NCI-H146 treated with DMSO at 0.1 percent for 48 hours (cell line): ENCODE measurements at regions not wholly inside any gene's neighbourhood (a gene's known extent, or its start where the extent isn't known, plus 50 kb on each side); places are given as distances from the start of the nearest gene placed in this dataset.

Experiments used
- DNase-seq: peaks from one replicate; lab custom pipeline; 2025; ENCODE audit not compliant: unreplicated experiment; lab: John Stamatoyannopoulos, UW

- no peak for DNase-seq
Measured at GRCh38 chr2:172230332-172230888, 127.7 kb upstream of the DLX2 start.

GRCh38 chr2:172230889-172231401, 128.2 kb upstream of the DLX2 start:
- no peak for DNase-seq

DNA sequence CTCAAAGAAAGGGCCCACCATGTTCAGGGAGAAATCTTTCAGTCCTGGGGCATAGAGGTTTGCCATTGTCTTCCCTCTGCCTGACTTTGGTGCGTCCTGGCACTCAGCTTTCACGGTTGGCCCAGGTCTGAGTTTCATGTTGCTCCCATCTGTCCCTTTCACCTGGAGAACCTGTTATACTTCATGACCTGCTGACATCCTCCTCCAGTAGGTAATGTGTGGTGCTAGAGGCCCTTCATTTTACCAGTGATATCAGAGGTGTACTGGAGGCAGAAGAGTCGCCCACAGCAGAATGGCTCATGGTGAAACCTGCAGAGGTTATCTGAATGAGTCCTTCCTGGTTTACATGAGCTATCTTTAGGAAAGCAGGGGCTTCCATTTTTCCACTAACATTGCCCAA, 128.8 kb upstream of the DLX2 start:
- no peak for DNase-seq

GRCh38 chr2:172232708-172233396, 130.2 kb upstream of the DLX2 start:
- DNase-seq: peak; percentile 9

DNA sequence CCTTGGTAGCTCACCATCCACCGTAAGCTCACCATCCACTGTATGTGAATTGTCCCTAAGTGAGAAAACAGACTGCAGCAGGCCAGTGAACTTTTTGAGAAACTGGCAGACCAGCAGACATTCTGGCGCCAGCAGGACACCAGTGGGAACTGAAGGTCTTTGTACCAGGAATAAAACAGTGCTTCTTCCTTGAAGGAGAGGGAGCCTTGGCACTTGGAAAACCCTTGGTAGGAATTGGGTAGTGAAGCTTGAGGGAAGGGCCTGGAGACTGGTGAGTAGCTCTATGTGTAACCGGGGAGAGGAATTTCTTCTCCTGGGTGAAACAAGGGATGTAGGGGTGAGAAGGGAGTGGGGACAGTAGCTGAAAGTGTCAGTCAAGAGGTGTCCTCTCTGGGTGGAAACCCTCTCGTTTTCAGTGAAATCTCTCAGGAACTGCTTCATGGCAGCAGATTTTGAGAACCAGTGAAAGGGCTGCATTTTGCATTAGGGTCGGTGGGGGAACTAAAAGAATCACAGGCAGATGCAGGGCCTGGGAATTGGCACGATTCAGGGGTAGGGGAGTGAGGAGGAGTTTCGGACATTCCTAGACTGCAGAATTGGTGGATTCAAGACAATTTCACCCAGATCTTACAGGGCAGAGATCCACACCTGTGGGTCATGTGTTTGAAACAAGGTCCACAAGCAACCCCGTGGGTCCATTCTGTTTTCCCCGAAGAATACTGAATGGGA, 131.5 kb upstream of the DLX2 start:
- DNase-seq: no peak

- DNase-seq: peak; percentile 95
Measured at GRCh38 chr2:172234716-172235691, 132.3 kb upstream of the DLX2 start.

GRCh38 chr2:172239944-172240590, 137.4 kb upstream of the DLX2 start:
- no peak for DNase-seq

DNA sequence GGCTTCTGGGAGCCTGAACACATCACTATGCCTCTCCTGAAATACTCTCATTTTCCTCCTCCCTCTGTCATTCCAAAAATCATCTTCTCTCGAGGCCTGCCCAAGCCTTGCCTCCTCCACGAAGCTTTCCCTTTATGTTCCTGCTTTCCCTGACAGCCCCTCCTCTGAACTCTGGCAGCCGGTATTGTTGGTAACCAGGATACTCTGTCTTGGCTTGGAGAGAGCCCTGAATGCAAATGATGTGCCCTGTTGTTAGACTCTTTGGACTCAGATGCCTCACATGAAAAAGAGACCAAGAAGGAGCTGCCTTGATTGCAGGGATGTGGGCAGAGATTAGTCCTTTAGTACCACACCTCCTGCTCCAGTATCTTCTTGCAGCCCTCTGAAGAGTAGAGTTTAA, 138.5 kb upstream of the DLX2 start:
- no peak for DNase-seq

- DNase-seq: no peak
Measured at GRCh38 chr2:172242471-172242870, 139.8 kb upstream of the DLX2 start.

DNA sequence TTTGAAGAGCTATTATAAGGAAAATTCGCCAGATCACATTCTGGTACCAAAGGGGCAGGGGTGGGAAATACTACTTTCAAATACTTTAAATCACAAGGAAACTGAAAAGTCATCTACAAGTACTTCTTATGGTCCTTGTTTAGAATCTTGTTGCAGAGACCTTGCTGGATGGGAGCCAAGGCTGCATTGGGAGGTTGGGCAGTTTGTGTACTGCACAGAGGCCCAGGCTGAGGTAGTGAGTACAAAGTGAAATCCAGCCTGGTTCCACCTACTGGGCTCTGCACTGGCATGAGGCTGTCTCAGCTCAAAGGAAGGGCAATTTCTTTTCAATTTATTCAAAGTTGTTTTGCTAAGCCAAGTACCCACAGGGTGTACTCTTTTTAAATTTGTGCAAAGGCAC, 140.3 kb upstream of the DLX2 start:
- no peak for DNase-seq

- no peak for DNase-seq
Measured at GRCh38 chr2:172244419-172245130, 141.9 kb upstream of the DLX2 start.

DNA sequence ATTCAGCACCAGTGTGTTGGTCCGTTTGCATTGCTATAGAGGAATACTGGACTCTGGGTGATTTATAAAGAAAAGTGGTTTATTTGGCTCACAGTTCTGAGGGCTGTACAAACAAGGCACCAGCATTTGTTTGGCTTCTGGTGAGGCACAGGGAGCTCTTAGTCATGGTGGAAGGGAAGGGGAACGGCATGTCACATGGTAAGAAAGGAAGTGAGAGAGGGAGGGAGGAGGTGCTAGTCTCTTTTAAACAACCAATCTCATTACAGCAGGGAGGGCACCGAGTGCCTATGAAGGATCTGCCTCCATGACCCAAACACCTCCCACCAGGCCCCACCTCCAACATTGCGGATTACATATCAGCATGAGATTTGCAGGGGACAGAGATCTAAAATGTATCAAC, 143.9 kb upstream of the DLX2 start:
- peak; percentile 84 for DNase-seq

GRCh38 chr2:172247203-172247602, 144.5 kb upstream of the DLX2 start:
- DNase-seq: peak; percentile 69

- DNase-seq: no peak
Measured at GRCh38 chr2:172248381-172248780, 145.7 kb upstream of the DLX2 start.

GRCh38 chr2:172248785-172249187, 146.1 kb upstream of the DLX2 start:
- DNase-seq: no peak

GRCh38 chr2:172249334-172249733, 146.6 kb upstream of the DLX2 start:
- DNase-seq: no peak

- DNase-seq: no peak
Measured at GRCh38 chr2:172249986-172250385, 147.3 kb upstream of the DLX2 start.

GRCh38 chr2:172251231-172251630, 148.5 kb upstream of the DLX2 start:
- no peak for DNase-seq

- DNase-seq: no peak
Measured at GRCh38 chr2:172252154-172252553, 149.5 kb upstream of the DLX2 start.
